ENCODE measurements at regions not wholly inside any gene's neighbourhood (a gene's known extent, or its start where the extent isn't known, plus 50 kb on each side); places are given as distances from the start of the nearest gene placed in this dataset.

DNA sequence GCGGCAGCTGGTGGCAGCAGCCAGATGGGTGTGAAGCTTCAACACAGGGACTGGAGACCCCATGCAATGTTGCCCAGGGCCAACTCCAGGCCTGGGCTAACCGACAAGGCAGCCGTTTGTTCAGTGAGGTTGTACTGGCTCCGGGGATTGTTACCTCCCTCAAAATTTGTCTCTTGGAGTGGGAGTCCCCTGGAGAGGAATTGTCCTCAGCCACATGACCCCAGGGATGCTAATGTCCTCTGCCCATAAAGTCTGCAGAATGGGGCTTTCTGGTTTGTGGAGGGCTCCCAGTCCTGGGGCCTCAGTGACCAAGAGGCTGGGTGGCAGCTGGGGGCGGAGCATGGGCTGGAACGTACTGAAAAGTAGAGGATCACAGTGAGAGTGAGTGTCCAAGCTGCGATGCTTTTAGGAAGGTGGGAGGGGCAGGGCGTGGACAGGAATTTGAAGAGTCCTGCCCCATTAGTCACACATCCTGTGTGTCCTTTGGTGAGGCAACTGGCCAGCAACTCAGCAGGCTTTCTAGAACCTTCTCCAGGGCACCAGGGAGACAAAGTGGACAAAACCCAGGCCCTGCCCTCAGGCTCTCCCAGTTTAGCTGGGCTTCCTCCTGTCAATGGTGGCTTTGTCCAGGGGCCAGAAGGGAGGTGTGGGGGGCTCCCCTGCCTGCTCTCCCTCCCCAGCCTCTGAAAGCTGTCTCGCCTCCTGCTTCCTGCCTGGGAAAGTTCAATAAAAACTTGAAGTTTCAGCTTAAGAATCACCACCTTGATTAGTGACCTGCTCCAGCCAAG lies 114.0 kb downstream of the NSG2 start:
- DNase-seq (ENCODE audit: low spot score): no peak

DNA sequence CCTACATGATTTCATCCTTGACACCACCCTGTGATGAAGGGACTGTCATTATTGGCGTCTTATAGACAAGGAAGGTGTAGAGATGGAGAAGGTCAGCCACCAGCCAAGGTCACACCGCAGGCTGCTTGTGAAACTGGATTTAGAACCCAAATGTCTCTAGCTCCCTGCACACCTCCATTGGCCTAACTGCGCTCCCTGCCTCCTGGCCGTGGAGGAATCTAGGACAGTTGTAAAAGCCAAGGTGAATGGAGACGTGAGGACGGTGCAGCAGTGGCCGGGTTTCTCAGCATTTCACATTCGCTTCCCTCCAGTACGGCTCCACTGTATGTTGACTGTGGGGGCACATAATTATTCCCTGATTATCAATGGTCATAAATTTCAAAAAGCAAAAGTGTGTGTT lies 119.9 kb downstream of the NSG2 start:
- no peak for DNase-seq (ENCODE audit: low spot score)

DNA sequence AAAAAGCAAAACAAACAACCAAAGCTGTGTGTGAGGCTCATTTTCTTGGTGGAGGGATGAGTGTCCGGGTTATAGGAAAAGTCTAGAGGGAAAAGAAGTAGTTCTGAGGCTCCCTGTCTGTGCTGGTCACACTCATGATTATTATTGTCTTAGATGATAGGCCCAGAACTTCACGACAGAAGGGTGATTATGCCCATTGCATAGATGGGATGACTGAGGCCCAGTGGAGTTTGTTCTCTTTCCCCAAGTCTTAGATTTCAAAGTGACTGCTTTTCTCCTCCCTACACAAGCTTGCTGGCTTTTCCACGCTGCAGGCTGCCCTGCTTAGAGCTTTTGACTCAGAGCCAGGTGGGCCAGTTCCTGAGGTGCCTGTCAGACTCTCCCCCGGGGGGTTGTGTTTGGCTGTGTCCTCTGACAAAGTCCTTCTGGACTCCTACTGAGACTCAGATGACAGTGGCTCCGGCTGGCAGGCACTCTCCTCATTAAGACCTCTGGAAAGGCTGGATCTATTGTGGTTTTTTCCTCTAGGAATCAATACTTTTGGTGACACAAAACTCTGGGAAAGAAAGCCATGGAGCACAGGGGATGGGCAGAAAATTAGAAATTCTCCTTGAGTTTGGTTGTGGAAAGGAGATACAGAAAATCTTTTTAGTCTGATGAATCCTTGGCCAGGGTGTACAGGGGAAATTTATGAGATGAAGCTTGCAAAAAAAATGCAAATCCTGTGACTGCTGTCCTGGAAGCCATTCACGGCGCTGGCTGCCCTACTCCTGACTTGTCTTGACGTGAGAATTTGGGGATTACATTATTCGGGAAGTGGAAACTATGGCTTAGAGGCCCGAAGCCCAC lies 120.9 kb downstream of the NSG2 start:
- DNase-seq (ENCODE audit: low spot score): no peak

DNA sequence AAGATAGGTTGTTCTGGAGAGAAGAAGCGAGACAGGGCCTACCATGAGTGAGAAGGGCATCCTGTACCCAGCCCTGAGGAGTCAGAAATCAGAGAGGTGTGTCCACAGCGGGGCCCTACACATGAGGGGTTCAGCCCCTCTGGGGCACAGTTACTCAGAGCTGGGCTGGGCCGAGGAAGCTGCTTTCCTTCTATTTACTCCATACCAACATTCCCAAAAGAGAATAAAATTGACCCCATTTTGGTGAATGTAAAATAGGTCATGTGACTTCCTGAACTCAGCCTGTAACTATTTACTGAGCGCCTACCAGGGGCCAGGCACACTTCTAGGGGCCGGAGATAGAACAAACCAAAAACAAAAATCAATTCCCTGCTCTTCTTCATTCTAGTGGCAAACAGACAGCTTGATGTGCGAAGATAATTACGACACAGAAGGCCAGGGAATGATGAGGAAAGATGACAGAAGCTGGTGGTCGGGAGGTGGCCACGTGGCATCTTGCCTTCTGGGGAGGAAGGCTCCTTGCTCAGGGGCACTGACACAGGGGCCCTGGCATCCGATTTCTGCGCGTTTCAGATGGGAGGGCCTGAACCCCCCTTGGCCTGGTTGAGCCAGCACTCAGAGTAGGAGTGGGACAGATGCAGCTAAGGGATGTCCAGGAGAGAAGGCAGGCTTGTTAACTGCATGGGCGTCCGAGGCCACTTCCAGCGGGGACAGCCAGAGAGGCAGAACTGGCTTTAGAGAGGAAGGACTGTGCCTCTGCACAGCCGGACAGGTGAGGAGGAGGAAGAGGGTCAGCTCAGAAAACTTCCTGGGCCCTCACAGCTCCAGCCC lies 121.8 kb downstream of the NSG2 start:
- no peak for DNase-seq (ENCODE audit: low spot score)

DNA sequence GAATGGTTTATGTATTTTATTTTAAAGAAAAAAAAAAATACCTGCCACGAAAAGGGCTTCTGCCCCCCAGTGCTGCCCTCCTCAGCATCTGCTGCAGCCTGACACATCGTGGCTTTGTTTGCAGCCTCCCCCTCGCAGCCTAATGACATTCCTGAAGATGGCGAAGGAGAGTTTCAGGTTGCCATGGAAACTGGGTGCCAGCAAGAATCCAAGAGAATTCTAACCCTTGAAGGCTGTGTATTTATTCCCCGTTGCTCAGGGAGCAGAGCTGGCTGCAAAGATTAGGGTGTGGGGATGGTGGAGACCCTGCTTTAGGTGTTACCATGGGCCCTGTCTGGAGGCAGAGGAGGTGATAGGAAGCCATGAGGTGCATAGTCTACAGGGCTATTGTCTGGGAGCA lies 126.6 kb downstream of the NSG2 start:
- no peak for DNase-seq (ENCODE audit: low spot score)

DNA sequence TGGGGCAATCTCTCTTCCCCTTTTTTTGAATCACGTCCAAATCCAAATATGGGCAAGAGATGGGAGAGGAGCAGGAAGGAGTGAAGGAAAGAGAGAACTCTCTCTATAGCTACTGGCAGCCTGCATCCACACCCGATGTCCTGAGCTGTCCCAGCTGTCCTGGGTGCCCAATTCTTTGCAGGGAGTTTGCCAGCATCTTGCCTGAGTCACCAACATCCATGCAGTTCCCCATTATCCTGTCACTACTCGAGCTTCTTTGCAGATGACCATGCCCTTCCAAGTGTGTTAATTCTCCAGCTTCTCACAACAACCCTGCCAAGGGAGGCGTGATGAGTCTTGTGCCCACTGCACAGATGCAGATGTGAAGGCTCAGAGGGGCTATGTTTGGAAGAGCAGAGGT lies 127.1 kb downstream of the NSG2 start:
- DNase-seq (ENCODE audit: low spot score): no peak

DNA sequence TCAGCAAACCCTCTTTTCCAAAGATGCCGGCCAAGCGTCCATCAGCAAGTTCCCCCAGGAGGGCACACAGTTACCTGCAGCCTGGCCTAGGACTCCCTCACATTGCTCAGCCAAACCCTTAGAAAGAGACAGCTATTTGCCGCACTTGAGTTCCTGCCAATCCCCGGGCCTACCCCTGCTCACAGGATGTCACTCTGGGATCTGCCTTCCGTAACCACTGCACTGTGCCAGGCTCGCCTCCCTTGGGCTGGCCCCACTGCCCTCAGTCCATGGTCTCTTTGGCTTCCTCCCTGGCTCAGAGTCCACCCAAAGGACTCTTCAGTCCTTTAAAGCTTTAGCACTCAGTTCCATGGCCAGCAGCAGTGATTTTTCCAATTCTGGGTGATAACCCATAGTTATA lies 128.3 kb downstream of the NSG2 start:
- DNase-seq (ENCODE audit: low spot score): no peak

DNA sequence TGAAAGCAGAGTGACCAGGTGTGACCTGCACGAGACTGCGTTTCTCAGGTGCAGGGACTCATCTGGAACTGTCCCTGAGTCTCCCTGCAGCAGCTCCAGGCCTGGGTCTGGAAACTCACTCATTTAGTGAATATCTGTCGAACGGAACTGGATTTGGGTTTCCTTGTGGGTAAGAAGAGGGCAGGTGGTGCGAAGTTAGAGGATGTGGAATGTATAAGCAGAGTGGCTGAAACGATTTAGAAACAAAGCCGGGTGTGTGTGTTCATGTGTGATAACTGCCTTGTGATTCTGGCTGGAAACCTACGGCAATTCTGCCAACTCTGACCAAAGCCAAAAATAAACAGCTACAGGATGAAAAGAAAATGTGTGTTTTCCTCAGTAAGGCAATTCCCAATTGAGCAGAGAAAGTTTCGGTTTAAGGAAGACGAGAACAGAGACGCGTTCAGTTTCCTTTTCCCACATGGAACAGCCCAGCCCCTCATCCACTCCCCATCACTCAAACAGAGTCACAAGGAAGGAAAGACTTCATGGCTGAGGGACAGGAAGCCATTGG lies 130.3 kb downstream of the NSG2 start:
- DNase-seq (ENCODE audit: low spot score): no peak

DNA sequence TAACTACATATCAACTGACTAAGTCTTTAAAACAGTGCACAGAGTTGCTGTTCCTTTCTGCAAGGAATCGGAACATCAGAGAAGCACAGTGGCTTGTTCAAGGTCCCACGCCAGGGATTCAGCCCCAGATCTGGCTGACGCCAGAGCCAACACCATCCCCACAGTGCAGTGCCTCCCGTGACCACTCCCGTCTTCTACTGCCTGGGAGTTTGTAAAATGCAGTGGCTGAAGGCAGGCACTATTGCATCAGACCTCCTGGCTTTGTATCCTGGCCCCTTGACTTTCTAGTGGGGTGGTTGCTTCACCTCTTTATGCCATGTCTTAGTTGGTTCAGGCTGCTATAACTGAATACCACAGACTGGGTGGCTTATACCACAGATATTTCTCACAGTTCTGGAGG lies 131.0 kb downstream of the NSG2 start:
- no peak for DNase-seq (ENCODE audit: low spot score)

DNA sequence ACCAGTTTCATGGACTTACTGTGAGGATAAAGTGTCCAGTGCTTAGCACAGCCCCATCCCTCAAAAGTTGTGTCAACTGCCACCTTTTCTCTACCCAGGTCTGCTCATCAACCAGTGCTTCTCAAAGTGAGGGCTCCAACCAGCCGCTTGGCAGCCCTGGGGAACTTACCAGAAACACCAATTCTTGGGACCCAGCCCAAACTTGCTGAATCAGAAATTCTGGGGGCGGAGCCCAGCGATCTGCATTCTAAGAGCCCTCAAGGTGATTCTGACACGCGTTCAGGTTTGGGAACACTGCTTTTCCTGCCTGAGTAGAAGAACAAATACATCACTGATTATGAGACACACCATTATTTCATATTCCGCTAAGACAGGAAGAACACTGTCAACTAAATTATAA lies 132.0 kb downstream of the NSG2 start:
- no peak for DNase-seq (ENCODE audit: low spot score)

DNA sequence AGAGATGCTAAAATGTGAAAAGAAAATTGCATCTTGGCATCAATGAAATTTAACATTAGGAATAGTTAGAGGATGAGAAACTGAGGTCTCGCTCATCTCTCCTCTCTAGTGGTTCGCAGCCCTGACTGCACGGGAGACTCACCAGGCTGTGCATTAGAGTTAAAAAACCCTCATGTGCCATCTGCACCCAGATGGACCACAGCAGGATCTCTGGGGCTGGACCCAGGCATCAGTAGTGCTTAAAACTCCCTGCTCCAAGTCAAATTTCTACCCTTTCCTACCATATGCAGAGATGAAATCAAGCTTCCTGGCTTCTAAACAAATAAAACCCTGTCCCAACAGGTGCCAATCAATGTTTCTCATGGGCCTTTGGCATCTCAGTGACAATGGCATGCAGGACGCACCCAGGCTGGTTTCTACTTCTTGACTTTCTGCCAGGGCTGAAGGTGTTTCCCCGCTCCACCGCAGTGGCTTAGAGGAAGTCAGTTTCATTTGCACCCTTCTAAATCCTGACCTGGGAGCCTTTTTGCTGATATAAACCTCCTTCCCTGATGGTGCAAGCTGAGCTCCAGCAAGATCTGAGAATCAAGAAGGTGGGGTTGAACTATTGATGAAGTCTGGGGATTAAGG lies 132.6 kb downstream of the NSG2 start:
- DNase-seq (ENCODE audit: low spot score): no peak

DNA sequence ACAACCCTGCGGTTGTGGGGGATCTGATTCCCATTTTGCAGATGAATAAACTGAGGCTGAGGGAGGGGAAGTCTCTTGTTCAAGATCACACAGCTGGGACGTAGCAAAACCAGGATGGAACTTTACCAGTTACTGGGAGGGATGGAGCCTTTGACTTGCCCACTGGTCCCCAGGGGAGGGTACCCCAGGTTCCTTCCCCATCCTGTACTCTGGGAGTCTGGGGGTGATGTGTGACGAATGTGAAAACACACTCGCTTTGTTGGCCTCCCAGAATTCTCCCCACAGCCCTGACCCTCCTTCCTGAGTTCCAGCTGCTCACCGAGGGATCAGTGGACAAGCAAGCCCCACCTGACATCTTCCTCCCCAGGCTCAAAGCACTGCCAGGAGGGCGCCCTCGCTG lies 135.1 kb downstream of the NSG2 start:
- DNase-seq (ENCODE audit: low spot score): no peak

DNA sequence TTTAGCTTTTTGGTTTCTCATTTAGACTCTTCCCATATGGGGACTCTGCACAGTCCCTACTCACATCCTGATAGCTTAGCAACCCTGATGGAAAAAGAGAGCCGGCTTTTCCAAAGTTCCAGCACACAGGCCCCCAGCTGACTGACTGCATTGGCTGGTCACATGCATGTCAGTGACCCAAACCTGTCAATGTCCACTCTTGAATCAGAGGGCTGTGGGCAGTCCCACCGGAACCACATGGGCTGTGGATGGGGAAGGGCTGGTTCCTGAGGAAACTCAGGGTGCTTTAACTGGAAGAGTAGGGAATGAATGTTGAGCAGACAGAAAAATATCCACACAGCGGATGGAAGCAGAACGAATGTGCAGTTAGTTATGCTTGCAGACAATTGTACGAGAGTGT lies 136.6 kb downstream of the NSG2 start:
- no peak for DNase-seq (ENCODE audit: low spot score)

DNA sequence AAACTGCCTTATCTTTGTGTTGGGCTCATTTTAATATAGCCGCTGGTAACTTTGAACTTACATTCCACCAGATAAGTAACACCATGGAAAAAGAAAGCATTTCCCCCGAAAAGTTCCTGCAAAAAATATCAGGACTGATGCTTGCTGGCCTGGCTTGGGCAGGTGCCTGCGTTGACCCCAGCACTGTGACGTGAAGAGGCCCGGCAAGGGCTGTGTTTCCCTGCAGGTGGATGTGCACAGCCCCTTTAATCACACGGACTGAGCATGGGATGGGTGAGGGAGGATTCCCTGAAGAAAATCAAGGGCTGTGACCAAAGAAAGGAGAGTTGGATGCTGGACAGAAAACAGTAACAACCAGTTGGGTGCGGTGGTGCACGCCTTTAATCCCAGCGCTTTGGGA lies 138.2 kb downstream of the NSG2 start:
- no peak for DNase-seq (ENCODE audit: low spot score)

DNA sequence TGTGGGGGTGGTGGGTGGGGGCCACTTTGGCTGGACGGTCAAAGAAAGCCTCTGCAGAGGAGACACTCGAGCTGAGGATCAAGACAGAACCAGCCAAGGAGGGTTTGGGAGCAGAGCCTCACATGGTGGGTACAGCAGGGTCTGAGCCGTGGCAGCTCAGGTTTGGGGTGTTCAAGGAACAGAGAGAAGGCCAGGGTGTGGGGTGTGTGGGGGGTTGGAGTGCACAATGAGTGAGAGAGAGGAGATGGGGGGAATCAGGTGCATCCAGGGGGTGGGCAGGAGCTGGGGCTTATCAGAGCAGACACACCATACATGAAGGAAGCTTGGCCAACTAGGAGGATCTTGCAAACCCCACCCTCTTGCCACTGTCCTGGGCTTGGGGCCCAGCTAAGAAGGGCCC lies 140.0 kb downstream of the NSG2 start:
- no peak for DNase-seq (ENCODE audit: low spot score)

DNA sequence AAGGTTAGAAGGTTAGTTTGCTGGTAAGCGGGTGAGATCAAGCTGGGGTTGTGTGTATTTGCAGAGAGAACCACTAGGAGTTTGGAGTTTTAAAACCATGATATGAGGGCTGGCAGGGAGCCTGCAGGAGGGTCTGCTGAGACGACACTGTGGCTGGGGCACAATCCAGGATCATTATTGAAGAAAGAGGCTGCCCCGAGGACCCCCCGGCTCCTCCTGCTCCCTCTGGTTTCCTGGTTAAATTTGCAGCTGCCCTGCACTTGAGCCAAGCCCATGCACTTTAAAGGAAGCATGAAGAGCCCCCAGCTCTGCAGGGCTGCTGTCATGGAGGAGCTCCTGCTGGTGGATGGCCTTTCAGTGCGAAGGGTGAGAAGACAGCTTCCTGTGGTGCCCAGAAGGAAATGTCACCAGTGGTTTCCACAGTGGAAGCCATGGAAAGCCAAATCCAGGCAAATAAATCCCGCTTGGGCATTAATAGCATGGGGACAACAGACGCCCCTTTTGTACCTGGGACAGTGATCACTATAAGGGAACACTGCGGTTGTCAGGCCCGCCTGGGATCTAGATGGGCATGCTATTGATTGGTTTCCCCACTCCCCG lies 140.7 kb downstream of the NSG2 start:
- no peak for DNase-seq (ENCODE audit: low spot score)

DNA sequence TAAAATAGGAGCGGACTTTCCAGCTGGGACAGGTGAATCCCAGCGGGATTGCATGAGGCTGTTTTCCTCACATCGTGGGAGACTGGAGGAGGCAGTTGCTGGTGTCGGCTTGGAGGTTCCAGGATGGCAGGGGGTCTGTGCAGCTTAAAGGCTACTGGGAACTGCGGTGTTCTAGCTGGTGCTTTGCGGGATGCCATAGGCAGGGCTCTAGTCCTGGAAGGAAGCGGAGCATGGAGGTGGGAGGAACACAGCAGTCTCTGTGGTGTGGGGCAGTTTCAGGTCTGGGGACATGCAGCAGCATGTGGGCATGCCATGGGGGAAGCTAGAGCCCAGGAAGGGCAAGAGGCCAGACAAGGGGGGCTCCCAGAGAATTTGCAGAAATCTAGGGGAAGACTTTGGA lies 141.5 kb downstream of the NSG2 start:
- DNase-seq (ENCODE audit: low spot score): no peak

DNA sequence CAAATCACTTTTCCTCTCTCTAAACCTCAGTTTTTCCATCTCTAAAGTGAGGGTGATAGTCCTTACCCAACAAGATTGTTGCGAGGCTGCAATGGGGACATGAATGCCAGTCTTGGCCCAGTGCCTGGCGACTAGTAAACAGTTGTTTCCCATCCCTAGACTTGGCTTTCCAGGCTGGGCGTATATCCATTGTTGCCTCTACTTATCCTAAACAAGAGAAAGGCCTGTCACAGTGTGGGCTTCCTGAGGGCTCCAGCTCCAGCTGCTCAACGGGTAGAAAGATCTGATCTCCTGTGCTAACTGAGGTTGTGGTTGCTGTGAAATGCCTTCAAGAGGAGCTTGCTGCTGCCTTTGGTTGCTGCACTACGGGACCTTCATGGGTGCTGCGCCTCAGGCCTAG lies 142.0 kb downstream of the NSG2 start:
- no peak for DNase-seq (ENCODE audit: low spot score)

DNA sequence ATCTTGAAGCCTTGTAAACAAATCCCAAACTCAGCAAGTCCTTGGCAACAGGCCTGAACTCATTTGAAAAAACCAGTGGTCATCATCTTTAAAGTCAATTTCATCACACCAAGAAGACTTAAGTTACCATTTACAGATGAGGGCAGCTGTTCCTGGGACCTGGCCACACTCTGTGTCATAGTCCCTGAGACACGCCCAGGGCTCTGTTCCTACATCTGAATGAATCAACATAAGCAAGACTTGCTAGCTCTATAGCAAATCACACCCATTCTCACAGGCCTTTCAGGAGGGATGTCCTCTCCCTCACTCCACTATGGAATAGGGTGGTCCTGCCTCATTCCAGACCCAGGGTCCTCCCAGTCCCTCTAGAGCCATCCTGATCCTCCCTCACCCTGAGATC lies 142.8 kb downstream of the NSG2 start:
- no peak for DNase-seq (ENCODE audit: low spot score)

DNA sequence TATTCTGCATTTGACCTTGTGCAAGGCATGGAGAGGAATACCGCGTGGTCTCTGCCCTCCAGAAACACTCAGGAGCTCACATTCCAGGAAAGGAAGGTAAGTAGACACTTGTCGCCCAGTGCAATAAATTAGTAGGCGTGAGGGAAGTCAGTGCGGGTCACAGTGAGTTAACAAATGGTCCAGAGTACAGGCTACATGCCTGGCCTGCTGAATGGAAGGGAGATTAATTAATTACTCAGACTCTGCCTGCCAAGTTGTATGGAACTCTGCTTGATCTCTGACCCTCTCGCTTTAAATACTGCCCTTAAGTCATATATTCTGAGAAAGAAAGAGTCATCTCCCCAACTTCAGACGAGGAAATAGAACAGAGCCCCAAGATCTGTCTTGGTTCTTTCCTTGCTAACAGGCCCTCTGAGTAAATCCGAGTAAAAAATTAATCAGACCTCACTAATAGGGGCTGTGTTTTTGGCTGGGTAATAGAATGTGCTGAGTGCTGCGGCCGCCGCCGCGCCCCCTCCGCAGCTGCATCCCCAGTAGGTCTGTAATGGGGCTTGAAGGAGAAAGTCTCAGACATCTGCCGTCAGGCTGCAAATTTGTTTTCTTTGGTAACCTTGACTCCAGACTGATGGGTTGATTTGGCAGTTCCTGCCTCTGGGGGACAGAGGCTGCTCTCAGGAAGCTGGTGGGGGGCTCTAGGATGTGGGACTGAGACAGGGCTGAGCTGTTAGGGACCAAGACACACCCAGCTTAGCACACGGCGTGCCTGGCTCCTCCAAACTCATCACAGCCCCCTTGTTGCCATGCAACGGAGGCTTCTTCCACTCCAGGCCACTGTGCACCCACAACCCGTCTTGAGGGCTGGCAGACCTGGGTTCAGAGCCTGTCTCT lies 144.4 kb downstream of the NSG2 start:
- DNase-seq (ENCODE audit: low spot score): no peak
